ENCODE measurements at regions not wholly inside any gene's neighbourhood (a gene's known extent, or its start where the extent isn't known, plus 50 kb on each side); places are given as distances from the start of the nearest gene placed in this dataset.

GRCh38 chr13:39926345-39926744 is 270.9 kb downstream of the COG6 start:
- 97 to 98% methylated on average over 1 of the region's 1 CpG for WGBS, 2 donors
- TF ChIP-seq CTCF (IDR thresholded peaks at IDR 0.05), result no peak
- ATAC-seq (no peak), DNase-seq (no peak)
- intact Hi-C loops (cut with DNase I), result no loop called here
- Histone ChIP-seq H3K27ac (no peak overlapping the region), H3K27me3 (no peaks in the 10 kb centered on the region), H3K4me1 (no peaks in the 10 kb centered on the region), H3K36me3 (no peaks in the 10 kb centered on the region), H3K9me3 (peaks cover 0 to 48% (median 8%) of the 10 kb centered on the region in 11 donors), H3K4me3 (no peak overlapping the region)

DNA sequence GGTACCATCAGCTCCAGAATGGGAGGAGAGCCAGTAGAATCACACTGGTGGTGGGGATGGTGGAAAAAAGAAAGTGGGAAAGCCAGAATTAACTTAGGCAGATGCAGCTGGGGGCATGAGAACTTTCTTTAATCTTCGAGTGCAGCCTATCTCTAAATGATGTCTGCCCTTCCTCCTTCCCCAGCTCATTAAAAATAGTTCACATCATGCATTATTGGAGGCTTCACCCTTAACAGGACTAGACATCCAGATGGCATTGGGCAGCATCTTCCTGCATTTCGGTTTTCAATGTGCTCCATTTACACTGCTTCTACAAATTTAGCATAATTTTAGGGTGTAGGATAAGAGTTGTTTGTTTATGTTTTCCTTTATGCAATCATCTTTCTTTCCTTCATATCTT is 272.8 kb downstream of the COG6 start:
- Histone ChIP-seq H3K9me3 (peaks cover 0 to 31% (median 8%) of the 10 kb centered on the region in 11 donors), H3K4me3 (no peak overlapping the region), H3K27me3 (no peaks in the 10 kb centered on the region), H3K27ac (no peak overlapping the region), H3K4me1 (no peaks in the 10 kb centered on the region), H3K36me3 (no peaks in the 10 kb centered on the region)
- DNase-seq, result no peak
- no peak for TF ChIP-seq CTCF (IDR thresholded peaks at IDR 0.05)
- ATAC-seq, result no peak
- 66 to 72% methylated on average over 2 of the region's 2 CpGs for WGBS, 2 donors
- intact Hi-C loops (cut with DNase I), result no loop called here

GRCh38 chr13:39929583-39929982 is 274.1 kb downstream of the COG6 start:
- WGBS, 2 donors, result 69% methylated on average over 1 of the region's 1 CpG
- Histone ChIP-seq H3K27me3 (no peaks in the 10 kb centered on the region), H3K36me3 (no peaks in the 10 kb centered on the region), H3K27ac (no peak overlapping the region), H3K9me3 (peaks cover 0 to 18% (median 8%) of the 10 kb centered on the region in 11 donors), H3K4me3 (no peak overlapping the region), H3K4me1 (no peaks in the 10 kb centered on the region)
- ATAC-seq (no peak), DNase-seq (no peak)
- TF ChIP-seq CTCF (IDR thresholded peaks at IDR 0.05), result no peak
- intact Hi-C loops (cut with DNase I), result no loop called here

DNA sequence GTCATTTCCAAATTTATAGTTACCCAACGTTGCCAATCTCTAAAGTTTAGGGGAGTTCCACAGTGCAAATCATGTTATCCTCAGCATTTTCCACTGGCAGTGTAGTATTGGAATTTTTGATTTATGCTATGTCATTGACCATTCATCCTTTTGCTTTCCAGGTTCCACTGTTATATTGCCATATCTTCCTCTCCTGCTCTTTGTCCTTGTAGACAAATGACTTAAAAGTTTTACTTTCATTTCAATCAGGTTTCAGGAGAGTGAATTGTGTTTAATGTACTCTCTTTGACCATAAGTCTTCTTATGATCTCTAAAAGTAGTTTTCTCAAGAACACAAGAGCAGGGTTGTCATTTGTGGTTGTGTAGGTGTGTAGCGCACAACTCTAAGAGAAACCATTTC is 274.6 kb downstream of the COG6 start:
- no peak for ATAC-seq
- Histone ChIP-seq H3K27me3 (no peaks in the 10 kb centered on the region), H3K4me3 (no peak overlapping the region), H3K27ac (no peak overlapping the region), H3K4me1 (no peaks in the 10 kb centered on the region), H3K36me3 (no peaks in the 10 kb centered on the region), H3K9me3 (peaks cover 0 to 13% (median 5%) of the 10 kb centered on the region in 11 donors)
- WGBS, 2 donors, result 70 to 76% methylated on average over 2 of the region's 2 CpGs
- TF ChIP-seq CTCF (IDR thresholded peaks at IDR 0.05), result no peak
- intact Hi-C loops (cut with DNase I), result no loop called here
- no peak for DNase-seq

Measured in heart right ventricle (tissue), 16 donors.